A549 (cell line): ENCODE measurements at regions not wholly inside any gene's neighbourhood (a gene's known extent, or its start where the extent isn't known, plus 50 kb on each side); places are given as distances from the start of the nearest gene placed in this dataset.

Source experiments
- ATAC-seq, 2 experiments: fragments of 200-7000 bp in 1 of 2; fragments of >200 bp in 1 of 2; cut with Nextera tagmentation in 1 of 2; cut with Tn5 transposase in 1 of 2; 3 replicates each; pipeline versions ENCODE4 v1.8.0 to v1.9.1; 2018 to 2020; ENCODE audit warnings: mild to moderate bottlenecking in 1 of 2, moderate library complexity in 1 of 2
- CTCF ChIA-PET: fragments of 300-600 bp; sonication (Branson Sonifier 250); formaldehyde crosslinking; extraction: SDS; loops from one replicate; lab custom pipeline; 2021; ENCODE audit warnings: antibody characterized with exemption, inconsistent platforms; lab: Yijun Ruan, JAX
- POLR2A ChIA-PET: fragments of 350-600 bp; formaldehyde crosslinking; extraction: SDS; loops from one replicate; lab custom pipeline; 2021; ENCODE audit warnings: antibody characterized with exemption, inconsistent platforms; lab: Yijun Ruan, JAX
- DNase-seq, 2 experiments: peaks; one replicate each; pipeline versions ENCODE4 v3.0.0 to v3.0.0-alpha.2; 2011 to 2016; ENCODE audit warnings: low read depth in 1 of 2, low spot score in 1 of 2
- FAIRE-seq: peaks from 2 replicates; lab custom pipeline; 2011; peaks lifted over from hg19 to GRCh38; lab: Jason Lieb, UNC
- H3K27ac ChIP-seq, 2 experiments: fragments of >200 bp; sonication (Bioruptor Twin); formaldehyde crosslinking; 3 replicates each; pipeline ENCODE4 v1.5.1; 2016 to 2017
- H3K4me1 ChIP-seq: fragments of >200 bp; sonication (Bioruptor Twin); formaldehyde crosslinking; 3 replicates; pipeline ENCODE4 v1.6.1; 2016
- H3K4me2 ChIP-seq: fragments of >200 bp; sonication (Bioruptor Twin); formaldehyde crosslinking; 3 replicates; pipeline ENCODE4 v1.6.1; 2016
- H3K4me3 ChIP-seq: fragments of >200 bp; sonication (Bioruptor Twin); formaldehyde crosslinking; 3 replicates; pipeline ENCODE4 v1.5.1; 2016
- H3K9me3 ChIP-seq: fragments of >200 bp; sonication (Bioruptor Twin); formaldehyde crosslinking; 3 replicates; pipeline ENCODE4 v1.6.1; 2016
- CBX2 ChIP-seq: fragments of 200-600 bp; sonication (generic); IDR thresholded peaks from 2 replicates; pipeline ENCODE4 v1.6.1; 2016; ENCODE audit warnings: low read depth, mild to moderate bottlenecking, borderline replicate concordance
- CEBPB ChIP-seq, 2 experiments: fragments of >200 bp in 1 of 2; sonication (Bioruptor Twin) in 1 of 2; formaldehyde crosslinking in 1 of 2; IDR thresholded peaks; 2 replicates each; pipeline ENCODE4 v1.6.1; 2012 to 2016
- FOXS1 ChIP-seq: fragments of 250-450 bp; sonication (Bioruptor Pico); IDR thresholded peaks from 2 replicates; pipeline ENCODE4 v1.5.0; 2020; ENCODE audit warnings: mild to moderate bottlenecking, moderate library complexity
- GATA3 ChIP-seq: IDR thresholded peaks from 2 replicates; pipeline ENCODE4 v1.6.1; 2012; ENCODE audit warnings: borderline replicate concordance
- HOXB5 ChIP-seq: fragments of 250-450 bp; sonication (Bioruptor Pico); IDR thresholded peaks from 2 replicates; pipeline ENCODE4 v1.5.0; 2020; ENCODE audit warnings: mild to moderate bottlenecking, moderate library complexity
- JUN ChIP-seq, 2 experiments: fragments of >200 bp; sonication (Bioruptor Twin); formaldehyde crosslinking; IDR thresholded peaks; 2 replicates in 1 of 2; 3 replicates in 1 of 2; pipeline ENCODE4 v1.6.1; 2016 to 2017
- MAFK ChIP-seq: fragments of 450-650 bp; IDR thresholded peaks from 2 replicates; pipeline ENCODE4 v1.6.1; 2014; ENCODE audit not compliant: partially characterized antibody
- MAX ChIP-seq: IDR thresholded peaks from 2 replicates; pipeline ENCODE4 v1.6.1; 2012
- MYC ChIP-seq: IDR thresholded peaks from 2 replicates; pipeline ENCODE4 v1.6.1; 2012; ENCODE audit warnings: mild to moderate bottlenecking, inconsistent platforms, low read length, improper control_type of control experiment, borderline replicate concordance
- POLR2AphosphoS2 ChIP-seq: conservative IDR thresholded peaks from 2 replicates; pipeline ENCODE4 v1.6.1; 2012; ENCODE audit warnings: low read length, improper control_type of control experiment, inconsistent platforms
- RAD21 ChIP-seq, 2 experiments: fragments of >200 bp in 1 of 2; sonication (Bioruptor Twin) in 1 of 2; formaldehyde crosslinking in 1 of 2; IDR thresholded peaks in 1 of 2; conservative IDR thresholded peaks in 1 of 2; 2 replicates in 1 of 2; 3 replicates in 1 of 2; pipeline ENCODE4 v1.6.1; 2012 to 2018; ENCODE audit warnings: inconsistent platforms in 1 of 2
- REST ChIP-seq: fragments of 200-600 bp; sonication (generic); IDR thresholded peaks from 2 replicates; pipeline ENCODE4 v1.6.1; 2016; ENCODE audit warnings: antibody characterized with exemption, mild to moderate bottlenecking, moderate library complexity
- USF2 ChIP-seq: fragments of 450-650 bp; IDR thresholded peaks from 2 replicates; pipeline ENCODE4 v1.6.1; 2014; ENCODE audit warnings: antibody characterized with exemption
- WGBS: methylation state at CpG from one replicate; pipeline ENCODE4 v1.1.6; 2017; ENCODE audit errors: missing lambda C conversion rate; 5-methylcytosine and 5-hydroxymethylcytosine counted together
- TF ChIP-seq, protein P1 (sequence below): fragments of 150-350 bp; IDR thresholded peaks from 2 replicates; pipeline ENCODE4 v1.6.1; 2014; ENCODE audit warnings: low read depth, mild to moderate bottlenecking, low read length
- TF ChIP-seq, protein P2 (sequence below): fragments of >200 bp; sonication (Bioruptor Twin); formaldehyde crosslinking; IDR thresholded peaks from 3 replicates; pipeline ENCODE4 v1.6.1; 2016

DNA sequence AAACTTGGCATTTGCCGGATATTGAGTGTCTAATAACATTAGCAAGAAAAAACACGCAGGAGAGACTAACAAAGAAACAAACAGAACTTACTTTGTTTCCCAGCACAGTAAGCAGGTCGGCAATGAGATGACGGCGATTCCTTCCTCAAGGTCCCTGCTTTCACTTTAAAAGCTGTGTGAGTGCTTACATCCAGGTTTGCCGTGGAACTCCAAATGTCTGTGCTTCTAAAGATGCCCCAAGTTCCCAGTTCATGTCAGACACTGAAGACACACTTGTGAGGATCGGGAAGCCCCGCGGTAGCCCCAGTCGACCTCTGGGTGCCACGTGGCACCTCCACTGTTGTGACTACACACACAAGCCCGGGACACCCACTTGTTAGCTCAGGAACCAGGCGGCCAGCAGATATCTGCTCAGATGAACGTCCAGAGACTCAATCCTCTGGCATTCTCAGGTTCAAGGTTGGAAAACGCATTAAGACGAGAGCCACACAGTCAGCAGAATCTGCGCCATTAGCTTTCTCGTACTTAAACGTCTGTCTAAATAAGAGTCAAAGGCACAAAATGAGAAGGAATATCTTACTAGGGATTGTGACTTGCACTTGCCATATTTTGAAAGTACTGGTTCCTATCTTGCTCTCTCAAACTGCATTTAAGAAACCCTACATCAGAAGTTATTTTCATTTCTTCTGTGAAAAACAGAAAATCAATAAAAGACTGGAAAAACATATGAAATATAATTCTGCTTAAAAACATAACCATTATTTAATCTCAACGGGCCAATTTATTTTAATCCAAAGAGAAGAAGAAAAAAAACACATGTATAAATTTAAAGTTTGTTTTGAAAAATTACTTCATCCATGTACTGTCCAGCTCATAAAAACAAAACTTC lies 207.6 kb upstream of the KLF14 start:
- no peaks in the 10 kb centered on the region for H3K9me3 ChIP-seq
- WGBS: under 1% methylated on average over 19 of the region's 20 CpGs
- H3K4me1 ChIP-seq: peaks cover 82% of the 10 kb centered on the region
- no peak for FAIRE-seq
- H3K4me2 ChIP-seq: peak overlapping the region; percentile 88
- ATAC-seq: peak; percentile 75 to 78
- TF ChIP-seq JUN (IDR thresholded peaks at IDR 0.05) (peak in 1 of 2 experiments; percentile 40; a peak in 3 of 5 replicates), FOXS1 (CRISPR knock-in tag) (no peak), MYC (peak; percentile 85; the same call in 1 of the 2 replicates), POLR2AphosphoS2 (peak; percentile 80), CBX2 (no peak), USF2 (peak; percentile 63), REST (no peak), RAD21 (conservative IDR thresholded peaks at IDR 0.05 in 1 of 2, IDR thresholded peaks at IDR 0.05 in 1 of 2) (0 out of 5 replicates have a peak, but pooled peaks of 1 of the 2 experiments have one; percentile 19), MAX (peak; percentile 91), HOXB5 (CRISPR knock-in tag) (no peak), MAFK (peak; percentile 85), GATA3 (0 out of 2 replicates have a peak, but pooled peaks have one; percentile 3)
- TF ChIP-seq, protein P1, sequence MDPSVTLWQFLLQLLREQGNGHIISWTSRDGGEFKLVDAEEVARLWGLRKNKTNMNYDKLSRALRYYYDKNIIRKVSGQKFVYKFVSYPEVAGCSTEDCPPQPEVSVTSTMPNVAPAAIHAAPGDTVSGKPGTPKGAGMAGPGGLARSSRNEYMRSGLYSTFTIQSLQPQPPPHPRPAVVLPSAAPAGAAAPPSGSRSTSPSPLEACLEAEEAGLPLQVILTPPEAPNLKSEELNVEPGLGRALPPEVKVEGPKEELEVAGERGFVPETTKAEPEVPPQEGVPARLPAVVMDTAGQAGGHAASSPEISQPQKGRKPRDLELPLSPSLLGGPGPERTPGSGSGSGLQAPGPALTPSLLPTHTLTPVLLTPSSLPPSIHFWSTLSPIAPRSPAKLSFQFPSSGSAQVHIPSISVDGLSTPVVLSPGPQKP: no peak
- peak overlapping the region; percentile 52 for H3K4me3 ChIP-seq
- POLR2A ChIA-PET: interaction anchor here (0.7 to 2.8 kb wide), 4 partner anchors 12 to 37 kb away, joined by 3 to 15 read pairs (median 6); no protein-coding TSS in a partner anchor
- H3K27ac ChIP-seq: peak overlapping the region; percentile 86 to 87
- CTCF ChIA-PET: interaction anchor here (0.8 to 9.2 kb wide), 7 partner anchors 10 to 99 kb away, joined by 3 to 114 read pairs (median 7); no protein-coding TSS in a partner anchor
- peak; percentile 49 to 80 for DNase-seq

DNA sequence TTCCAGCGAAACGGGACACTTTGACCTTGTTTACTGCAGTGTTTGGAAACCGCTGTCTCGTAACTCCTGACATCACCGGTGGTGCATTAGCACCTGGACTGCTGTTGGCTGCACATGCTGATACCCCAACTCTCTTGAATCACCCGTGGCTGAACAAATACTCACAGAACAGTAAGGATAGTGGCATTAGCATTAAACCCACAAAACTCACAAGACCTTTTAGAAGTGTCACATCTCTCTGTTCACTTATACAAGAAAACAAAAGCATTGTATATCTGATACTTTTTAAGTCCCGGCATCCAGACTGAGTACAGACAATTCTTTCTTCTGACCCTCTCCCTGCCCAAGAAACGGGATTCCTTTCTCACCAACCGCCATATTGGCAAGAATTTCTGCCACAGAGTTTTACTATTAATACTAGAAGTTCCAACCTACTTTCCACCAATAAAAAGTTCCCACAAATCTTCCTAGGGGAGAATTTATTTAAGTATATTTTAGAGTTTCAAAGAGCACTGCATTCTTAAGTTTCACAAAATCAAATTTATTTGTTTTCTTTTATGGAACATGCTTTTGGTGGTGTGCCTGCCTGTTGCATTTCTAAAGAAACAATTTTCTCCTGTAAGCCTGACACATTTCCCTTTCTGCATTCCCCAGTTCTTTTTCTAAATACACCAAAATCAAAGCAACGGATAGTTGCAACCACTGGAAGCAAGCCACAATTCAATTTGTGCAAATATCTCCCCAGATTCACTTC lies 208.4 kb upstream of the KLF14 start:
- 2% methylated on average over 10 of the region's 10 CpGs for whole genome bisulfite sequencing
- Histone ChIP-seq H3K27ac (peak overlapping the region; percentile 86 to 87), H3K9me3 (no peaks in the 10 kb centered on the region), H3K4me3 (peak overlapping the region; percentile 52), H3K4me2 (peak overlapping the region; percentile 88), H3K4me1 (peaks cover 83% of the 10 kb centered on the region)
- DNase-seq (peak; percentile 64 to 76), FAIRE-seq (no peak), ATAC-seq (peak; percentile 45 to 47; a peak in 5 of 6 replicates)
- TF ChIP-seq POLR2AphosphoS2 (no peak; the same call in 1 of the 2 replicates), CEBPB (IDR thresholded peaks at IDR 0.05) (0 out of 4 replicates have a peak, but pooled peaks of 1 of the 2 experiments have one; percentile 45), GATA3 (no peak), JUN (IDR thresholded peaks at IDR 0.05) (0 out of 5 replicates have a peak, but pooled peaks of 1 of the 2 experiments have one; percentile 24)
- TF ChIP-seq, protein P2, sequence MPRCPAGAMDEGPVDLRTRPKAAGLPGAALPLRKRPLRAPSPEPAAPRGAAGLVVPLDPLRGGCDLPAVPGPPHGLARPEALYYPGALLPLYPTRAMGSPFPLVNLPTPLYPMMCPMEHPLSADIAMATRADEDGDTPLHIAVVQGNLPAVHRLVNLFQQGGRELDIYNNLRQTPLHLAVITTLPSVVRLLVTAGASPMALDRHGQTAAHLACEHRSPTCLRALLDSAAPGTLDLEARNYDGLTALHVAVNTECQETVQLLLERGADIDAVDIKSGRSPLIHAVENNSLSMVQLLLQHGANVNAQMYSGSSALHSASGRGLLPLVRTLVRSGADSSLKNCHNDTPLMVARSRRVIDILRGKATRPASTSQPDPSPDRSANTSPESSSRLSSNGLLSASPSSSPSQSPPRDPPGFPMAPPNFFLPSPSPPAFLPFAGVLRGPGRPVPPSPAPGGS: 0 out of 3 replicates have a peak, but pooled peaks have one; percentile 14
- POLR2A ChIA-PET: interaction anchor here (1.3 to 2.8 kb wide), 2 partner anchors 18 to 38 kb away, joined by 7 to 15 read pairs; no protein-coding TSS in a partner anchor
- CTCF ChIA-PET: interaction anchor here (0.9 to 9.2 kb wide), 5 partner anchors 11 to 45 kb away, joined by 3 to 114 read pairs (median 9); no protein-coding TSS in a partner anchor
